NCI-H1048 (cell line): ENCODE measurements at regions not wholly inside any gene's neighbourhood (a gene's known extent, or its start where the extent isn't known, plus 50 kb on each side); places are given as distances from the start of the nearest gene placed in this dataset.
"Not testable (repeated sequence)": the region's sequence is repeated elsewhere in the genome, so short reads cannot be mapped to it uniquely, and the experiment has no call there.

Source experiments
- DNase-seq: peaks from one replicate; lab custom pipeline; 2025; lab: John Stamatoyannopoulos, UW

DNA sequence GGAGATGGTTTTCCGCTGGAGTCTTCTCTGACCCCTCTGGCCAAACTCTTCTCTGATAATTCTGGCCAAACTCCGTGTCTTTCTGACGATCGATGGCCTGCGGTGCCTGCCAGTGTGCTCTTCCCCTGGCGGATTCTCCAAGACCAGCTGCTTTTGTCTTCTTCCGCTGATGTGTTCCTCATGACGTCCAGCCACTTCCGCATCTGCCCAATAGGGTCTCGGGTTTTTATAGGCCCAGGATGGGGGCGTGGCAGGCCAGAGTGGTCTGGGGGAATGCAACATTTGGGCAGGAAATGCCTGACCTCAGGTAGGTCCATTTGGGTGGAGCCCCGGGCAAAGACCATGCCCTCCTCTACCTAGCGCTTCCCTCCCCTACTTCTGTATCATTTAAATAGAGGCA lies 1542.1 kb downstream of the STIM2 start:
- no peak for DNase-seq

DNA sequence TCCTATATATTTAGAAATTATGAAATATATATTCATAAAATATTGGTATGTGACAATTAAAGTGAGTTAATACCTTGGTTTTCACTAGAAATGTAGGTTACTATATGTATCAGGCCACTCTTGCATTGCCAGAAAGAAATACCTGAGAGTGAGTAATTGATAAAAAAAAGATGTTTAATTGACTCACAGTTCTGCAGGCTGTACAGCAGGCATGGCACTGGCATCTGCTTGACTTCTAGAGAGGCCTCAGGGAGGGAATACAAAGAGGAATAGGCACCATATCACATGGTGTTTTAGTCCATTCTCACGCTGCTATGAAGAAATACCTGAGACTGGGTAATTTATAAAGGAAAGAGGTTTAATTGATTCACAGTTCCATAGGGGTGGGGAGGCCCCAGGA lies 1560.6 kb downstream of the STIM2 start:
- DNase-seq, result no peak

- DNase-seq, result no peak
Observed at GRCh38 chr4:28426251-28426650, 1565.6 kb downstream of the STIM2 start.

GRCh38 chr4:28427306-28428085 lies 1566.9 kb downstream of the STIM2 start:
- DNase-seq, result no peak

- DNase-seq, result no peak
Observed at GRCh38 chr4:28432348-28433025, 1571.8 kb downstream of the STIM2 start.

DNA sequence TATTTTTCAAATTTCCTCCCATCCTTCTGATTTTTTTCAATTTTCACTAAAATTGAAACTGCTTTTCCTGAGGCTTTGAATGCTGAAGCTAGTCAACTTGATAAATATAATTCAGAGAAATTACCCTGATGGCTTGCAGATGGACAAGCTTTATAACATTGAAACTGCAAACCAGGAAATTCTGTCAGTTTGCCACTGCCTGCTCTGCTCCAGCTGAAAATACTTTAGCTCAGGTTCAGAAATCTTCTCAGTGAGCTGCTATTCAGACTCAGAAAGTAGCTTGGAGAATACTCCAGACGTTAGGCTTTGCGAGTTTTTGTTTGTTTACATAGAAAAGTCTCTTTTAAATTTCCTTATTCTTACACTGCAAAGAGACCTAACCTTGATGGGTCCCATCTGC lies 1574.7 kb downstream of the STIM2 start:
- no peak for DNase-seq

DNA sequence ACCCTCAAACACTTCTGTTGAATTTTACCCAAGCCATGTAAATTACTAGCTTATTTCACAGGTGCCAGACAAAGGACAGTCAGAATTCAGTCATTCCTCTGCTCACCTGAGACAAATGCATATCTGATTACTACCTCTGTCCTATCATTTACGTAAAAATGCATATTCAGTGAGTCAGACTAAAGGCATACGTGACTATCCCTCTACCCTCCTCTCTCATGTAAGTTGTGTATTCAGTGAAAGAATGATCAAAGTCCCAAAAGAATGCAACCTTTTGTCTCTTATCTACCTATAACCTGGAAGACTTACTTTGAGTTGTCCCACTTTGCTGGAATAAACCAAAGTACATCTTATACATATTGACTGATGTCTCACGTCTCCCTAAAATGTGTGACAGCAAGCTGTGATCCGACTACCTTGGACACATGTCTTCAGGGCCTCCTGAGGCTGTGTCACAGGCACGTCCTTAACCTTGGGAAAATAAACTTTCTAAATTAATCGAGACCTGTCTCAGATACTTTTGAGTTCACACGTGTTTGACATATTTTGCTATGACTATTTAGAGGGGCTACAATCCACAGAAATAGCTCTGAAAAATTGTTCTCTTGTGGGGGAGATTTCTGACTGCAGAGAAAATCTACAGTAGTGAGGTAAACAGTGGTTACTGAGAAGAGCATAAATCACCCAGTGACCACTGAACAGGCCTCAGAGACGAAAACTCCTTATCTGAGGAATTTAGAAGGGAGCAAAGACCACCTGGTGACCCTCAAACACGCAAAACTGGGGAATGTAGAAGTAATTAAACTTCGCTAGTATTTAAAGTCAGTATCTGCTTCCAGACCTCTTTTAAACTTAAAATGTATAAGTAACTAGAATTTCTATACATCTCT lies 1575.8 kb downstream of the STIM2 start:
- DNase-seq, result no peak

- no peak for DNase-seq
Observed at GRCh38 chr4:28443371-28443770, 1582.7 kb downstream of the STIM2 start.

GRCh38 chr4:28443801-28444412 lies 1583.3 kb downstream of the STIM2 start:
- no peak for DNase-seq

- no peak for DNase-seq
Observed at GRCh38 chr4:28444886-28445496, 1584.3 kb downstream of the STIM2 start.

- DNase-seq, result no peak
Observed at GRCh38 chr4:28449085-28449484, 1588.4 kb downstream of the STIM2 start.

- no peak for DNase-seq
Observed at GRCh38 chr4:28451346-28451745, 1590.7 kb downstream of the STIM2 start.

DNA sequence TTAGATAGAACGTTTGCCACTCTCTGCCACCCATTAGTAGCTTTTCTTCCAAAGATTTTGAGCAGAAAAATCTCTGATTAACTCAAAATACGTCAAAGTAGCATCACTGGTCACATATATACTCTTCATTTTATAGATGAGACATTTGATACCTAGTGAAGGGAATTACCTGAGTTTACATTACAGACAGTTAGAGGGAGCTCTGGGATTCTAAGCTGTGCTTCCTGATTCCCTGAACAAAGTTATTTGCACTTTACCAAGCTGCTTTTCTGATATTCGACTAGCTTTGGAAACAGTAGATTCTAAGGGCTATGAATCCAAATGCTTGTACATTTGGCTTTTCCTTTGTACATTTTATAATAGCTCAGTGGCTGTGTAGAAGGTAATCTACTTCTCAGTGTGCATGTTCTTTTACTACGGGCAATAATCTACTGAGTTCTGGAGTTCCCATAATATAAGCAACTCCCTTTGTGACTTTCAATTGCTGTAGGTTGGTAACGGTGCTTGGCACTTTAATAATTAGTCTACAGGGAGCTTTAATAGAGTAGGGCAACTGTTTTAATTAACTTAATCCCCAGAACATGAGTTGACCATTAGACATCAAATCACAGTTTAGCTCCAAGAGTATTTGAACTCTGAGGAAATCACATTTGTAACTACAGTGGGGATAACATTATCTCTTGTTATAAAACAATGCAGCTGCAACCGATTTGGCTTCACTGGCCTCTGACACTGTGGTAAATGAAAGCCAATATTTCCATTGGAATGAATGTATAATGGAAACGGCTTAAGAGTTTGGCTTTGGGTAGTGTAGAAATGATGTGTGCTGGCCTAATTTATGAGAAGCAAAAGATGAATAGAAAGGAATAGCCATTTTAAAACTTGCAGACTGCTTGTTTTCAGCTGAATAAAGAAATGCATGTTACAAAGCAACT lies 1602.4 kb downstream of the STIM2 start:
- no peak for DNase-seq

DNA sequence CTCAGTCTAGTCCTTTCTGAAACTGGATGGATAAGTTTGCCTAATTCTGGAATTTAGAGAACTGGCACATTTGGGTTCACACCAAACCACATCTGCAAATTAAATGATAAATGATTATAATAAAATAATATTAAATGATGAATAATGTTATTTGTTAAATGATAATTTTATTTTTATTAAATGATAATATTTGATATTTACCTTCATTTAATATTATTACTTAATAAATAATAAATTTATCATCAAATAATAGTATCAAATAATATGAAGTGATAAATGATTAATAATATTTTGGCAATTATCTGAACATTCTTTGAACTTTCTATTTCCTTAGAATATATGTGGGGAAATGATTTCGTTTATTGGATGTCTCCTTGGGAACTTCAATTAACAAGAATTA lies 1604.2 kb downstream of the STIM2 start:
- no peak for DNase-seq

DNA sequence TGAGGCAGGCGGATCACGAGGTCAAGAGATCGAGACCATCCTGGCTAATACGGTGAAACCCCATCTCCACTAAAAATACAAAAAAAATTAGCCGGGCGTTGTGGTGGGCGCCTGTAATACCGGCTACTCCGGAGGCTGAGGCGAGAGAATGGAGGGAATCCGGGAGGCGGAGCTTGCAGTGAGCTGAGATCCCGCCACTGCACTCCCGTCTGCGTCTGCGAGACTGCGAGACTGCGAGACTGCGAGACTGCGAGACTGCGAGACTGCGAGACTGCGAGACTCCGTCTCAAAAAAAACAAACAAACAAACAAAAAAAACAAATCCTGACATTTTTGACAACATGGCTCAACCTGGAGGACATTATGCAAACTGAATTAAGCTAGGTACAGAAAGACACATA lies 1606.2 kb downstream of the STIM2 start:
- not testable (repeated sequence) for DNase-seq

DNA sequence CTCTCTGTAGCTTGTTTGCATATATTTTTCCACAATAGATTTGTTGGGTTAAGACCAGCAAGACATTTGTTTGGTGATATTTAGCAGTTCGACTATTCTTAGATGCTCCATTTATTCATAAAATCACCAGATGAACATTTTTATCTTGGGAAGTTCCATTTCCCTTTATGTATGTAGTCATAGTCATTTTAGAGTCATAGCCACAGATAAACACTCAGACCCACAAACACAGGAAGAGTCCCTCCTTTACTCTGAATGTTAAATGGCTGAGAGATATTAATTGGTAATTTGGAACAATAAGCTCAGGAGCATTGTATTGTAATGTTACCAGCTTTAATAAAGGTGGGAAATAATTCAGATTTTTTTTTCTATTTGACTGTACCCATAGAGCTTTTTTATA lies 1608.7 kb downstream of the STIM2 start:
- DNase-seq, result no peak

- no peak for DNase-seq
Observed at GRCh38 chr4:28469886-28470285, 1609.2 kb downstream of the STIM2 start.

DNA sequence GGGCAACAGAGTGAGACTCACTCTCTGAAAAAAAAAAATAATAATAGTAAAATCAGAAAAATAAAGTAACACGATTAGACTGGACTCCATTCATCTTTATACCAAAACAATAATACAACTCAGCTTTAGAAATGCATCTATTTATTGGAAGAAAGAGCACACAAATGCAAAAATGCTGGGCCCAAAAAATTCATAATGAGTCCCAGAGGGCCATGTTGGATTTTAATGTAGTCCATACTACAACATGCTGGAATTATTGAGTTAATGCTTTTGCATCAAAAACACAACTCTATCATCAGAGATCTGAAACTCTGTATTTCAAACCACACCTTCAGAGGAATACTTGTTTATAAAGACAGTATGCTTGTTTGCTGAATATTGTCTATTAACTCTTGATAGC lies 1614.7 kb downstream of the STIM2 start:
- no peak for DNase-seq

- no peak for DNase-seq
Observed at GRCh38 chr4:28479666-28480065, 1619.0 kb downstream of the STIM2 start.

DNA sequence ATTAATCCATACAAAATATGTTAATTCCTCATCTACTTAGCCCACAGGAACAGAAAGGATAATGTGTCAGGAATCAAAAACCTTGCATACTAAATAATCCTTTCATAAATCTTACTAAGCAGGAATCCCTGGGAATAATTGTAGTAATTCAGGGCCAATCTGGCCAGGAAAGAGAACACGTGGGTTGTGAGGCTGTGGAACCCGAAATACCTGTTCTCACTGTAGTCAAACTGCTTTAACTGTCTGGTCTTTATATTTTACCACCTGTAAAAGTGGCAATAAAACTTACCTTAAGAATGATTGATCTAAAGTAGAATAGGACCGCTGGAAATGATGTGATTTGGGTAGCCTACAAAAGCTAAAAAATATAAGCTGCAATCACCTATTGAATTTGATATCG lies 1620.9 kb downstream of the STIM2 start:
- DNase-seq, result peak; percentile 59
